Natural killer cell (primary cell): ENCODE measurements at regions not wholly inside any gene's neighbourhood (a gene's known extent, or its start where the extent isn't known, plus 50 kb on each side); places are given as distances from the start of the nearest gene placed in this dataset.

Experiments
- ATAC-seq, 3 donors: fragments of 150-1000 bp in 2 of 3; fragments of 200-7000 bp in 1 of 3; cut with Tn5 transposase; 1 replicate in 1 of 3; 2 replicates in 2 of 3; pipeline ENCODE4 v1.10.0; 2021; ENCODE audit warnings: mild to moderate bottlenecking in 2 of 3, moderate library complexity in 2 of 3
- DNase-seq, 2 donors: peaks; one replicate each; pipeline versions ENCODE4 v3.0.0 to v3.0.0-alpha.2; 2013 to 2021; ENCODE audit warnings: mixed read lengths in 1 of 2
- H3K27ac ChIP-seq: one replicate; pipeline ENCODE4 v1.5.1; 2013; ENCODE audit warnings: mild to moderate bottlenecking, low read length
- H3K27me3 ChIP-seq: one replicate; pipeline ENCODE4 v1.6.1; 2013; ENCODE audit warnings: low read length; ENCODE audit not compliant: control insufficient read depth, insufficient read depth
- H3K36me3 ChIP-seq: one replicate; pipeline ENCODE4 v1.6.1; 2013; ENCODE audit warnings: low read length; ENCODE audit not compliant: control insufficient read depth, insufficient read depth
- H3K4me1 ChIP-seq: one replicate; pipeline ENCODE4 v1.6.1; 2013; ENCODE audit warnings: low read length; ENCODE audit not compliant: control insufficient read depth, insufficient read depth
- H3K4me3 ChIP-seq: one replicate; pipeline ENCODE4 v1.5.1; 2013; ENCODE audit warnings: low read length
- H3K9me3 ChIP-seq: one replicate; pipeline ENCODE4 v1.6.1; 2013; ENCODE audit warnings: low read length; ENCODE audit not compliant: control insufficient read depth, insufficient read depth
- H3K27ac Mint-ChIP-seq, 2 donors: one replicate each; pipeline ENCODE4 v1.8.0; 2022; ENCODE audit warnings: mild to moderate bottlenecking in 2 of 2, mixed read lengths in 2 of 2, moderate library complexity in 1 of 2
- H3K27me3 Mint-ChIP-seq, 2 donors: one replicate each; pipeline ENCODE4 v1.8.0; 2022; ENCODE audit warnings: low read depth in 2 of 2, mixed read lengths in 2 of 2
- H3K36me3 Mint-ChIP-seq: one replicate; pipeline ENCODE4 v1.8.0; 2022; ENCODE audit warnings: mixed read lengths
- H3K4me1 Mint-ChIP-seq, 2 donors: one replicate each; pipeline ENCODE4 v1.8.0; 2022; ENCODE audit warnings: mixed read lengths in 2 of 2
- H3K4me3 Mint-ChIP-seq: one replicate; pipeline ENCODE4 v1.8.0; 2022; ENCODE audit warnings: mild to moderate bottlenecking, moderate library complexity, mixed read lengths
- H3K9me3 Mint-ChIP-seq, 2 donors: one replicate each; pipeline ENCODE4 v1.8.0; 2022; ENCODE audit warnings: mixed read lengths in 2 of 2
- WGBS: methylation state at CpG from one replicate; pipeline ENCODE4 v1.1.7; 2013; ENCODE audit warnings: missing lambda C conversion rate; ENCODE audit not compliant: insufficient coverage; 5-methylcytosine and 5-hydroxymethylcytosine counted together
- intact Hi-C: fragments of 100-400 bp; cut with micrococcal nuclease; formaldehyde crosslinking; loops from one replicate; pipeline ENCODE4 v1.14.2; 2022
- TF ChIP-seq, protein P1 (sequence below): fragments of 200-600 bp; IDR thresholded peaks from one replicate; pipeline ENCODE4 v1.8.0; 2022; ENCODE audit warnings: antibody characterized with exemption

DNA sequence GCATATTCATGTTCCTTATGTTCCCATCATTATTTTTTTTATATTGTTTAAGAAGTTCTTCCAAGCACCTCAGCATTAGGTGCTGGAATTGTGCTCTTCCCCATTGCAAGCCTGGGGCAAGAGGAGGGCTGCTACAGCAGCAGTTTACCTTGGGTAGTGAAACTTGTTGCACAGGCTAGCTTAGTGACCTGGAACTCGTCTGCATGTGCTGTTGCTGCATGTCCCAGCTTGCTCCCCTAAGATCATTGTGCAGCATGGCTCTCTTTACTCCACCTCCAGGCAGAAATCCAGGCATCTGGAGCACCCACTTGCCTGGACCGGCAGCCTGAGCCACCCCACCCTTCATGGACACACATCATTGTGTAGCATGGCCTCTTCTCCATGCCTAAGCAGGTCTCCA lies 776.0 kb downstream of the GLUD2 start:
- no peak overlapping the region for H3K4me3 ChIP-seq
- H3K4me3 Mint-ChIP-seq: no peak overlapping the region
- H3K27me3 ChIP-seq: no peaks in the 10 kb centered on the region
- 64% methylated on average over 2 of the region's 2 CpGs for WGBS
- peaks cover 0 to 5% of the 10 kb centered on the region in 2 donors for H3K9me3 Mint-ChIP-seq
- no peaks in the 10 kb centered on the region for H3K4me1 ChIP-seq
- intact Hi-C loops: no loop called here
- DNase-seq (no peak), ATAC-seq (no peak)
- H3K36me3 Mint-ChIP-seq: no peaks in the 10 kb centered on the region
- no peak overlapping the region for H3K27ac Mint-ChIP-seq
- H3K27me3 Mint-ChIP-seq: no peaks in the 10 kb centered on the region
- no peak overlapping the region for H3K27ac ChIP-seq
- no peaks in the 10 kb centered on the region for H3K4me1 Mint-ChIP-seq
- TF ChIP-seq, protein P1, sequence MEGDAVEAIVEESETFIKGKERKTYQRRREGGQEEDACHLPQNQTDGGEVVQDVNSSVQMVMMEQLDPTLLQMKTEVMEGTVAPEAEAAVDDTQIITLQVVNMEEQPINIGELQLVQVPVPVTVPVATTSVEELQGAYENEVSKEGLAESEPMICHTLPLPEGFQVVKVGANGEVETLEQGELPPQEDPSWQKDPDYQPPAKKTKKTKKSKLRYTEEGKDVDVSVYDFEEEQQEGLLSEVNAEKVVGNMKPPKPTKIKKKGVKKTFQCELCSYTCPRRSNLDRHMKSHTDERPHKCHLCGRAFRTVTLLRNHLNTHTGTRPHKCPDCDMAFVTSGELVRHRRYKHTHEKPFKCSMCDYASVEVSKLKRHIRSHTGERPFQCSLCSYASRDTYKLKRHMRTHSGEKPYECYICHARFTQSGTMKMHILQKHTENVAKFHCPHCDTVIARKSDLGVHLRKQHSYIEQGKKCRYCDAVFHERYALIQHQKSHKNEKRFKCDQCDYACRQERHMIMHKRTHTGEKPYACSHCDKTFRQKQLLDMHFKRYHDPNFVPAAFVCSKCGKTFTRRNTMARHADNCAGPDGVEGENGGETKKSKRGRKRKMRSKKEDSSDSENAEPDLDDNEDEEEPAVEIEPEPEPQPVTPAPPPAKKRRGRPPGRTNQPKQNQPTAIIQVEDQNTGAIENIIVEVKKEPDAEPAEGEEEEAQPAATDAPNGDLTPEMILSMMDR: no peak
- no peaks in the 10 kb centered on the region for H3K36me3 ChIP-seq
- H3K9me3 ChIP-seq: peaks cover 6% of the 10 kb centered on the region

- Histone ChIP-seq H3K27me3 (no peaks in the 10 kb centered on the region), H3K9me3 (no peaks in the 10 kb centered on the region), H3K36me3 (no peaks in the 10 kb centered on the region), H3K4me3 (no peak overlapping the region), H3K4me1 (no peaks in the 10 kb centered on the region), H3K27ac (no peak overlapping the region)
- TF ChIP-seq, protein P1: no peak
- H3K27ac Mint-ChIP-seq: no peak overlapping the region
- H3K36me3 Mint-ChIP-seq: no peaks in the 10 kb centered on the region
- no peaks in the 10 kb centered on the region for H3K27me3 Mint-ChIP-seq
- intact Hi-C loops: no loop called here
- peaks cover 3 to 9% of the 10 kb centered on the region in 2 donors for H3K9me3 Mint-ChIP-seq
- no CpG with 5 or more reads among the region's 2 CpGs for WGBS
- DNase-seq (no peak), ATAC-seq (no peak)
- H3K4me3 Mint-ChIP-seq: no peak overlapping the region
- no peaks in the 10 kb centered on the region for H3K4me1 Mint-ChIP-seq
Observed at GRCh38 chrX:121831601-121832000, 784.2 kb downstream of the GLUD2 start.

DNA sequence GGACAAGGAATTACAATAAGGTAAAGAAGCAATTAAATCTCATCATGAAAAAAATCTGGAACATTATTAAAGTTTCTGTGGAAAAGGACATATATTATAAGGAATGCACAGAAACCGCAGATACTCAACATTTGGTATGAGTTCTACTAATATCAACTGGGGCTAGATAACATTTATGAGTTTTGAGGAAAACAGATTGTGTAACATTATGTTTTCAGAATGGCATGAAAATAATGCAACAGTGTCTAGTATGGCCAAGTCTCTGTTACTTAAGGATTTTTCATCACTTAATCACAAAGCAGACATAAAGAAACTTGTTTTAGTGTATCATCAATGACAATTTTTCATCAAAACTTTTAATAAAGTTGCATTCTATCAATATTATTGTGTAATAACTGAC lies 785.0 kb downstream of the GLUD2 start:
- ATAC-seq: no peak
- Histone ChIP-seq H3K9me3 (no peaks in the 10 kb centered on the region), H3K27me3 (no peaks in the 10 kb centered on the region), H3K36me3 (no peaks in the 10 kb centered on the region), H3K4me3 (no peak overlapping the region), H3K4me1 (no peaks in the 10 kb centered on the region), H3K27ac (no peak overlapping the region)
- H3K27ac Mint-ChIP-seq: no peak overlapping the region
- H3K4me1 Mint-ChIP-seq: no peaks in the 10 kb centered on the region
- H3K36me3 Mint-ChIP-seq: no peaks in the 10 kb centered on the region
- no peaks in the 10 kb centered on the region for H3K27me3 Mint-ChIP-seq
- peaks cover 3 to 9% of the 10 kb centered on the region in 2 donors for H3K9me3 Mint-ChIP-seq
- no CpG with 5 or more reads among the region's 1 CpG for WGBS
- TF ChIP-seq, protein P1: no peak
- intact Hi-C loops: no loop called here
- H3K4me3 Mint-ChIP-seq: no peak overlapping the region
- DNase-seq: no peak

- no peak overlapping the region for H3K27ac Mint-ChIP-seq
- Histone ChIP-seq H3K4me3 (no peak overlapping the region), H3K4me1 (no peaks in the 10 kb centered on the region), H3K27me3 (no peaks in the 10 kb centered on the region), H3K36me3 (no peaks in the 10 kb centered on the region), H3K9me3 (no peaks in the 10 kb centered on the region), H3K27ac (no peak overlapping the region)
- intact Hi-C loops: no loop called here
- no peaks in the 10 kb centered on the region for H3K27me3 Mint-ChIP-seq
- ATAC-seq: no peak
- WGBS: 33% methylated on average over 1 of the region's 1 CpG
- H3K9me3 Mint-ChIP-seq: peaks cover 3% of the 10 kb centered on the region in 2 donors
- no peaks in the 10 kb centered on the region for H3K4me1 Mint-ChIP-seq
- TF ChIP-seq, protein P1: no peak
- no peaks in the 10 kb centered on the region for H3K36me3 Mint-ChIP-seq
- DNase-seq: no peak
- no peak overlapping the region for H3K4me3 Mint-ChIP-seq
Observed at GRCh38 chrX:121836000-121836399, 788.6 kb downstream of the GLUD2 start.
